ENCODE measurements at regions not wholly inside any gene's neighbourhood (a gene's known extent, or its start where the extent isn't known, plus 50 kb on each side); places are given as distances from the start of the nearest gene placed in this dataset.

GRCh38 chr2:150916467-150917396, 344.9 kb downstream of the RBM43 start:
- TF ChIP-seq ZNF677 (tag by site-specific recombination; IDR thresholded peaks at IDR 0.05) (no peak), CTCF (tag by site-specific recombination; IDR thresholded peaks at IDR 0.05) (no peak), ZFP3 (tag by site-specific recombination; IDR thresholded peaks at IDR 0.05; ENCODE audit: low read depth) (no peak), ZNF585B (tag by site-specific recombination; IDR thresholded peaks at IDR 0.05) (no peak), ZNF658 (tag by site-specific recombination; IDR thresholded peaks at IDR 0.05) (no peak), BCL11A (tag by site-specific recombination; IDR thresholded peaks at IDR 0.05; ENCODE audit: low read depth) (no peak), ZNF335 (tag by site-specific recombination; conservative IDR thresholded peaks at IDR 0.05) (no peak), ZNF621 (tag by site-specific recombination; IDR thresholded peaks at IDR 0.05) (no peak), SCRT1 (tag by site-specific recombination; IDR thresholded peaks at IDR 0.05; ENCODE audit: borderline replicate concordance) (no peak), ZNF423 (tag by site-specific recombination; IDR thresholded peaks at IDR 0.05) (no peak), ZNF626 (tag by site-specific recombination; IDR thresholded peaks at IDR 0.05) (no peak), ZBTB49 (tag by site-specific recombination; IDR thresholded peaks at IDR 0.05; ENCODE audit: low read depth) (no peak), ZNF561 (tag by site-specific recombination; IDR thresholded peaks at IDR 0.05; ENCODE audit: borderline replicate concordance) (no peak)

Data from HEK293 (cell line).